Gastrocnemius medialis (tissue), 4 donors: ENCODE measurements at regions not wholly inside any gene's neighbourhood (a gene's known extent, or its start where the extent isn't known, plus 50 kb on each side); places are given as distances from the start of the nearest gene placed in this dataset.

Source experiments
- ATAC-seq, 2 donors: fragments of 150-250 bp; one replicate each; pipeline ENCODE4 v1.9.1; 2016
- DNase-seq, 2 donors: peaks; one replicate each; pipeline ENCODE4 v3.0.0-alpha.2; 2019
- H3K27ac ChIP-seq, 4 donors: fragments of 200-600 bp; sonication (generic); 1 replicate in 1 of 4; 2 replicates in 3 of 4; pipeline ENCODE4 v1.5.1; 2016 to 2018; ENCODE audit warnings: mild to moderate bottlenecking in 2 of 4, moderate library complexity in 1 of 4
- H3K27me3 ChIP-seq, 3 donors: fragments of 200-600 bp; sonication (generic) in 2 of 3; 1 replicate in 1 of 3; 2 replicates in 2 of 3; pipeline versions ENCODE4 v1.5.1 to v1.6.0; 2016 to 2019; ENCODE audit warnings: mild to moderate bottlenecking in 1 of 3, moderate library complexity in 1 of 3
- H3K36me3 ChIP-seq, 2 donors: fragments of 200-600 bp; sonication (generic) in 1 of 2; one replicate each; pipeline ENCODE4 v1.5.1; 2017 to 2018
- H3K4me1 ChIP-seq, 2 donors: fragments of 200-600 bp; sonication (generic) in 1 of 2; one replicate each; pipeline ENCODE4 v1.5.1; 2016 to 2017; ENCODE audit warnings: mild to moderate bottlenecking in 2 of 2
- H3K4me3 ChIP-seq, 4 donors: fragments of 200-600 bp; sonication (generic) in 3 of 4; 1 replicate in 1 of 4; 2 replicates in 3 of 4; pipeline ENCODE4 v1.5.1; 2016 to 2019; ENCODE audit warnings: mild to moderate bottlenecking in 2 of 4
- H3K9me3 ChIP-seq, 3 donors: fragments of 200-600 bp; sonication (generic) in 2 of 3; 1 replicate in 1 of 3; 2 replicates in 2 of 3; pipeline ENCODE4 v1.5.1; 2016 to 2019
- POLR2A ChIP-seq, 2 donors: fragments of 450-650 bp; IDR thresholded peaks; one replicate each; pipeline ENCODE4 v1.6.1; 2017; ENCODE audit warnings: antibody characterized with exemption in 2 of 2, mild to moderate bottlenecking in 2 of 2, moderate library complexity in 2 of 2
- in situ Hi-C, 4 donors: fragments of 200-750 bp; cut with MboI; loops; one replicate each; pipeline versions ENCODE4 v1.15.0 to v1.8.0; 2017; ENCODE audit warnings: low sequenced_read_pairs in 4 of 4
- intact Hi-C: fragments of 100-400 bp; cut with DNase I; formaldehyde crosslinking; loops from one replicate; pipeline ENCODE4 v1.15.1; 2023; ENCODE audit warnings: low total_unique reads
- TF ChIP-seq, protein P1 (sequence below), 5 experiments: fragments of 450-650 bp in 3 of 5; fragments of 200-600 bp in 2 of 5; sonication (generic) in 2 of 5; IDR thresholded peaks in 4 of 5; conservative IDR thresholded peaks in 1 of 5; 1 replicate in 4 of 5; 2 replicates in 1 of 5; pipeline ENCODE4 v1.5.1; 2016 to 2019; ENCODE audit warnings: antibody characterized with exemption in 5 of 5, mild to moderate bottlenecking in 3 of 5, moderate library complexity in 3 of 5

DNA sequence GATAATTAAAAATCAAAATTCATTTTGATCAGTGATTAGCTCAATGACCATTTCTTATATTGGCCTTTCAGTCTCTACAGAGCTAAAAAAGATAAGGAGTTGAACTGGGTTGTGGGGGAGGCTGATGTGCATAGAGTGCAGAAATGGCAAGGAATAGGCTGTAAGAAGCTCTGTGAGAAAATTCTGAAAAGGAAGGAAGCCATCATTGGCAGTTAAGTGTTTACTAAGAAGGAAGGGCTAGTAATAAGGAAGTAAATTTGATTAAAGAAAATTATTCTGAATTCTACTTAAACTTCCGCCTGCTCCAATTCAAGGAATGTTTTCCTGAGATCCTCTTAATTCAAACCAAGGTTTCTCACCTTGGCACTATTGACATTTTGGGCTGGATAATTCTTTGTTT is 187.5 kb downstream of the MZT1 start:
- H3K27ac ChIP-seq, result no peak overlapping the region
- no peaks in the 10 kb centered on the region for H3K9me3 ChIP-seq
- no peaks in the 10 kb centered on the region for H3K4me1 ChIP-seq
- ATAC-seq (no peak), DNase-seq (no peak)
- TF ChIP-seq, protein P1, sequence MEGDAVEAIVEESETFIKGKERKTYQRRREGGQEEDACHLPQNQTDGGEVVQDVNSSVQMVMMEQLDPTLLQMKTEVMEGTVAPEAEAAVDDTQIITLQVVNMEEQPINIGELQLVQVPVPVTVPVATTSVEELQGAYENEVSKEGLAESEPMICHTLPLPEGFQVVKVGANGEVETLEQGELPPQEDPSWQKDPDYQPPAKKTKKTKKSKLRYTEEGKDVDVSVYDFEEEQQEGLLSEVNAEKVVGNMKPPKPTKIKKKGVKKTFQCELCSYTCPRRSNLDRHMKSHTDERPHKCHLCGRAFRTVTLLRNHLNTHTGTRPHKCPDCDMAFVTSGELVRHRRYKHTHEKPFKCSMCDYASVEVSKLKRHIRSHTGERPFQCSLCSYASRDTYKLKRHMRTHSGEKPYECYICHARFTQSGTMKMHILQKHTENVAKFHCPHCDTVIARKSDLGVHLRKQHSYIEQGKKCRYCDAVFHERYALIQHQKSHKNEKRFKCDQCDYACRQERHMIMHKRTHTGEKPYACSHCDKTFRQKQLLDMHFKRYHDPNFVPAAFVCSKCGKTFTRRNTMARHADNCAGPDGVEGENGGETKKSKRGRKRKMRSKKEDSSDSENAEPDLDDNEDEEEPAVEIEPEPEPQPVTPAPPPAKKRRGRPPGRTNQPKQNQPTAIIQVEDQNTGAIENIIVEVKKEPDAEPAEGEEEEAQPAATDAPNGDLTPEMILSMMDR (IDR thresholded peaks at IDR 0.05 in 4 of 5, conservative IDR thresholded peaks at IDR 0.05 in 1 of 5), result no peak
- no peak for TF ChIP-seq POLR2A (IDR thresholded peaks at IDR 0.05)
- no peak overlapping the region for H3K4me3 ChIP-seq
- no peaks in the 10 kb centered on the region for H3K27me3 ChIP-seq
- intact Hi-C loops, result no loop called here
- no peaks in the 10 kb centered on the region for H3K36me3 ChIP-seq
- in situ Hi-C loops, result loop anchor here in 1 of 4 donors (10.0 kb wide), 1 partner anchor 65 kb away; no protein-coding TSS in a partner anchor

DNA sequence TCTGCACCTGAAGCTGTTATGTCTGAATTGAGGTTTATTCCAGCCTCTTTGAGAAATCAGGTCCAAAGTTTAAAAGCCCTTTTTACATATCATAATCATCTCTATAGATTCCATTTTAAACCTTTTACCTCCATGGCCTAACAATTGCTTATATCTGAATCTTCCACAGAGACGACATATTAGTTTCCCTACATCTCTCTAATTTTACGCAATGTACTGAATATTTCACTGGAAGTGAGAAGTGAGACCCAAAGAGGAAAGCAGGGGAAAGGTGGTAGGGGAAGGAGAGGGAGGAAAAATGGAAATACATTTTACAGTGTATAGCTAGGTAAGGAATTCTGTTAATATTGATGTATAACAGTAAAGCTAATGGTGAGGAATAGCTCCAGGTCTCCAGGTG is 189.6 kb downstream of the MZT1 start:
- intact Hi-C loops, result no loop called here
- Histone ChIP-seq H3K27ac (no peak overlapping the region), H3K4me1 (no peaks in the 10 kb centered on the region), H3K27me3 (no peaks in the 10 kb centered on the region), H3K4me3 (no peak overlapping the region), H3K9me3 (no peaks in the 10 kb centered on the region), H3K36me3 (no peaks in the 10 kb centered on the region)
- in situ Hi-C loops, result loop anchor here in 1 of 4 donors (10.0 kb wide), 1 partner anchor 63 kb away; no protein-coding TSS in a partner anchor
- DNase-seq (no peak), ATAC-seq (no peak)
- TF ChIP-seq POLR2A (IDR thresholded peaks at IDR 0.05), result no peak
- TF ChIP-seq, protein P1 (IDR thresholded peaks at IDR 0.05 in 4 of 5, conservative IDR thresholded peaks at IDR 0.05 in 1 of 5), result no peak

DNA sequence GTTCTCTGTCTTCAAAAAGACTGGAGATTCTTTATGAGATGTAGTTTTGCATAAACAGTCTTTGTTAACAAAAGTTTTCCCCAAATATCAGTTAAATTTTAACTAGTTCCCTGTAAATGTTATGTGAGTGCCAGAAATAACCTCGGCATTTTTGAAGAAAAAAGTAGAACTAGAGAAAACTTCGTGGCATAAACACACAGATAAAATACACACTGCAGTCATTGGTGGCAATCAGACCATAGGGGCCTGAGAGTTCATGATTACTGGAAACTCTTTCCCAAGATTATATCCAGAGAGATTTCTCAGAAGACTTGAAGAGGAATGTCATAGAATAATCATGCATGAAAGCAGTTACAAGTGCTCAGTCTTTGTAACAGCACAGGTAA is 190.0 kb downstream of the MZT1 start:
- no peak for TF ChIP-seq POLR2A (IDR thresholded peaks at IDR 0.05)
- TF ChIP-seq, protein P1 (IDR thresholded peaks at IDR 0.05 in 4 of 5, conservative IDR thresholded peaks at IDR 0.05 in 1 of 5), result no peak
- Histone ChIP-seq H3K9me3 (no peaks in the 10 kb centered on the region), H3K27ac (no peak overlapping the region), H3K4me1 (no peaks in the 10 kb centered on the region), H3K36me3 (no peaks in the 10 kb centered on the region), H3K4me3 (no peak overlapping the region), H3K27me3 (no peaks in the 10 kb centered on the region)
- ATAC-seq (no peak), DNase-seq (no peak)
- in situ Hi-C loops (loop anchor here in 1 of 4 donors (10.0 kb wide), 1 partner anchor 63 kb away; no protein-coding TSS in a partner anchor), intact Hi-C loops (no loop called here)

DNA sequence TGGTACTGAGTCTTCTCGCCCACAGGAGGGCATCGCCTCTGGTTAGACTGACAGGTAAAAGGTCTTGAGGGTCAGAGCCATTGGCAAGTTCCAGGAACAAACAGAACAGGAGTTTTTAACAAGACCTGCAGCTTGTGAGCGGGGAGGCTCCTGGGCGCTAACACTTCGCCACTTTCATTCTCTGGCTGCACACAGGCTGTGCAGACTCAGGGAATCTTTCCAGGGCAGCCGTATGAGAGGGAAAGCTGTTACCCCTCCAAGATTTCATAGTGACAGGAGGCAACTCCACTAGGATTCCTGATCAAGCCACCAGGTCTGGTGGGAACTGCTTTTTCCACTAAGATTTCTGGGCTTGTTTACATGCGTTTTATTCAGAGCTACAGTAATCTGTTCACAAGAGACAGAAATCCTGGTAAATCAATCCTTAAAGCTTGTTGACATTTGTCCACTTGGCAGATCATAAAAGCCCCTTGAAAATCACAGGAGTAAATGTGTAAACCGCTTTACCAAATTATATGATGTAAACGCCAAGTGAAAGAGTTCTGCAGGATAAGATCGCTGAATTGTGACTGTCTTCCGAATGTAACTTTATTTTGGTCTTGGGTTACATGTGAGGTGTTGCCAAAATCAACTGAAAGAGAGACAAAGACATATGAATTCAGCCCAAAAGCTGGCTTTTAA is 190.6 kb downstream of the MZT1 start:
- no peak overlapping the region for H3K4me3 ChIP-seq

More for the DNA sequence above, 190.6 kb downstream of the MZT1 start:
- Histone ChIP-seq H3K27me3 (no peaks in the 10 kb centered on the region), H3K4me1 (no peaks in the 10 kb centered on the region), H3K9me3 (no peaks in the 10 kb centered on the region), H3K27ac (no peak overlapping the region), H3K36me3 (no peaks in the 10 kb centered on the region)
- in situ Hi-C loops (loop anchor here in 1 of 4 donors (10.0 kb wide), 1 partner anchor 62 kb away; no protein-coding TSS in a partner anchor), intact Hi-C loops (no loop called here)
- TF ChIP-seq POLR2A (IDR thresholded peaks at IDR 0.05), result no peak
- TF ChIP-seq, protein P1 (IDR thresholded peaks at IDR 0.05 in 4 of 5, conservative IDR thresholded peaks at IDR 0.05 in 1 of 5), result no peak
- DNase-seq (no peak), ATAC-seq (no peak)
